H7 (cell line): ENCODE measurements at regions not wholly inside any gene's neighbourhood (a gene's known extent, or its start where the extent isn't known, plus 50 kb on each side); places are given as distances from the start of the nearest gene placed in this dataset.
"Not testable (repeated sequence)": the region's sequence is repeated elsewhere in the genome, so short reads cannot be mapped to it uniquely, and the experiment has no call there.

Experiments
- DNase-seq: peaks from one replicate; pipeline ENCODE4 v3.0.0; 2012
- H3K27me3 ChIP-seq: 2 replicates; pipeline ENCODE4 v1.6.0; 2011; ENCODE audit warnings: mild to moderate bottlenecking, low read length; ENCODE audit not compliant: control insufficient read depth, insufficient read depth
- H3K36me3 ChIP-seq: replicated peaks from 2 replicates; pipeline ENCODE4 v1.5.1; 2011; ENCODE audit warnings: low read length; ENCODE audit not compliant: control insufficient read depth, insufficient read depth
- H3K4me3 ChIP-seq: 2 replicates; pipeline ENCODE4 v1.5.1; 2011; ENCODE audit warnings: low read depth, mild to moderate bottlenecking, control low read depth, low read length, moderate library complexity; ENCODE audit not compliant: insufficient read depth

DNA sequence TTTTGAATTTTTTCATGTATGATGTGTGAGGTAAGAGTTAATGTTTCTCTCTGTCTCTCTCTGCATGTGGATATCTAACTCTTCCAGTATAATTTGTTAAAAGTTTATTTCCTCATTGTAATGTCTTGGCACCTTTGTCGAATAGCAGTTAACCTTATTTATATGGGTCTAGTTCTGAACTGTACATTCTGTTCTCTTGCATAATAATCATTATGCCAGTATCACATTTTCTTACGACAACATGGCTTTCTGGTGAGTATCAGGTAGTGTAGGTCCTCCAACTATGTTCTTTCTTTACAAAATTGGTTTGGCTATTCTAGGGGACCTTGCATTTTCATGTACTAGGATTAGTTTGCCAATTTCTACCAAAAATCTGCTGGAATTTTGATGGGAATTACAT lies 337.0 kb upstream of the FZD8 start:
- DNase-seq, result no peak
- H3K4me3 ChIP-seq, result no peak overlapping the region
- H3K36me3 ChIP-seq, result no peaks in the 10 kb centered on the region
- H3K27me3 ChIP-seq, result peaks cover 29% of the 10 kb centered on the region

DNA sequence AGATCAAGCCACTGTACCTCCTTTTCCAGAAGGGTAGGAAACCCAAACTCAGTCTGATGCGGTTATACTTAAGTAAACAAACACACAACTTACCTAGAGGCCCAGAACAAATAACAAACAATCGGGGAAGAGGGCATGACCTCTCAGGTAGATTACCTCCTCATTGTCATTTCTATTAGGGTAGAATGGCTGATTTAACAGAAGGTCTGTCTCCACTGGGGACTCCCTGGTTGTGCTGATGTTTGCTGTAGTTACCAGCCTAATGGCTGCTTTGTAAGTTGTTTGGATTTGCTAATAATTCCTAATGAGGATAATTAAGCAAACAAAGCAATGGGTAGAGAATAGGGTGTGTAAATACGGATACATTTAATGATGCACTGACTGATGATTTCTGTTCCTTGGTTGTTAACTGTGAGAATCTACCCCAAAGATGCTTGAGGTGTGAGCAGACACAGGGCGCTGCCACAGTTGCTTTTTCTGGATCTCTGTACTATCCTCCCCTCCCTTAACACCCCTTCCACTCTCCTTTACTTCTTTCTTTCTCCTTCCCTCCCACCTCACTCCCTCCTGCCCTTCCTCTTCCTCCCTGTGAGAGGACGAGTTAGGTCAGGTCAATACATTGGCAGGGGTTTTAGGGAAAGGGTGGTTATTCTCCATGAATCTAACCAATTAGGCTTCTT lies 332.0 kb upstream of the FZD8 start:
- not testable (repeated sequence) for DNase-seq, H3K4me3 ChIP-seq, H3K36me3 ChIP-seq
- H3K27me3 ChIP-seq, result peaks cover 62% of the 10 kb centered on the region

DNA sequence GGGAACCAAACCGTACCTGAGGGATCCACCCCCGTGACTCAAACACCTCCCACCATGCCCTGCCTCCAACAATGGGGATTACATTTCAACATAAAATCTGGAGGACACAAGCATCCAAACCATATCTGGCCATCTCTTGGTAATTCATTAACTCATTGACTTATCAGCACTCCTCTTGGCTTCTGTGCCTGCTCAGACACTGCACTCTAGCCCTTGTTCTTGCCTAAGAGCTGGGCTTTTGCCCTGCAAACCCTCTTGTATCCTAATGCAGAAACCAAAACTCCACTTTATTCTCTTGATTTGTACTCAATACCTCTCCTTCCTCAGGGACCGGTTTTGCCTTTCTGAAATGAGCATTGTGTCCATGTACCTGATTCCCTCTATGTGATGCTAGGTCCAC lies 330.2 kb upstream of the FZD8 start:
- no peak for DNase-seq
- H3K27me3 ChIP-seq, result peaks cover 58% of the 10 kb centered on the region
- H3K36me3 ChIP-seq, result no peaks in the 10 kb centered on the region
- H3K4me3 ChIP-seq, result no peak overlapping the region

DNA sequence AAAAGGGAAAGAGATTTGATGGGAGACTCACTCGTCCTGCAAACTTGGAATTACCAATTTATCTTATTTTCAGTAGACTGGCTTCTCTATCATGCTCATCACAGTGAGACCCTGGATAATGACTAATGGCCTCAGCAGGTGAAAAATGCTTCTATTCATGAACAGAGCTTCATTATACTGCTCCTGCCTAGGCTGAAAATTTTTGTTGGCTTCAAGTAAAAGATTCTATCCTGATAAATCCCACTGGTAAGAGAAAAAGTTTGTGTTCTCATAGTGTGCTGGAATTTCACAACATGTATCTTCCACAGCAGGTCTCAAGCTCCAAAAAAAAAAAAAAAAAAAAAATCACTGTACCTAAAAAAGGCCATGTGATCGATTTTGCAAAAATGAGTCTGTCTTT lies 329.3 kb upstream of the FZD8 start:
- Histone ChIP-seq H3K4me3 (no peak overlapping the region), H3K36me3 (no peaks in the 10 kb centered on the region), H3K27me3 (peaks cover 55% of the 10 kb centered on the region)
- DNase-seq, result no peak

DNA sequence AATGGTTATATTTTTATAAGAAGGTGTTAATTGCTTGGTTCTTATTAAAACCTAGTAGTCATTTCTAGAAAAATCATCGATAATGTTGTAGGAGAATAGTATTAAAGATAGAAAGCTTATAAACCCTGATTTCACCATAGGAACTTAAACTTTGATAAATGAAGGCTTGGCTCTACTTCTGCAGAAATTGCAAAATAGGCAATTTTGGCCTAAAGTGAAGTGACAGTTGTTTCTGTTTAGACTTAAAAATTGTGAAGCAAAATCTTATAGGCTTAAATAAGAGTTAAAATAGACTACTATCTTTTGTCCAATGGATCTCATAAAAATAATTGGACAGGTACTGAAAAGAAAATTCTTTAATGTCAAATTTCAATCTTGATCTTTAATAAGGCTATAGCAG lies 321.6 kb upstream of the FZD8 start:
- H3K36me3 ChIP-seq, result no peaks in the 10 kb centered on the region
- no peak for DNase-seq
- no peaks in the 10 kb centered on the region for H3K27me3 ChIP-seq
- H3K4me3 ChIP-seq, result no peak overlapping the region

DNA sequence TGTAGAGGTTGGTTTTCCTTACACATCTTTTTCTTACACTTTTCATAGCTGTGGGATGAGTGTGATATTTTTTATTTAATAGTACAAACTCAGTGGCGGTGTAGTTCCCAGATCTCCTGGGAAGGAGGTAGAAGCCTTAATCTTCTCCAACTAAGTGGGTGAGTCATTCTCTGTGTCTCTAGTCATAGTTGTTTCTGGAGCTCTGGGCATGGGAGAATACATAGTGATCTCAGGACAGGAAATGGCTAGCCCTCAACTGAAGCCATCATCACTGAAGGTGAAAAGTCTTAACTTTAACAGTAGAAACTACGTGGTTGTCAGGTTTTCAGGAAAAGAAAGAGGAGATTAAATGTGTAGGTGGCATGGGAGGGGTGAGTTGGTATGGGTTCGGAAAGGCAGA lies 319.4 kb upstream of the FZD8 start:
- Histone ChIP-seq H3K4me3 (no peak overlapping the region), H3K27me3 (no peaks in the 10 kb centered on the region), H3K36me3 (no peaks in the 10 kb centered on the region)
- no peak for DNase-seq

DNA sequence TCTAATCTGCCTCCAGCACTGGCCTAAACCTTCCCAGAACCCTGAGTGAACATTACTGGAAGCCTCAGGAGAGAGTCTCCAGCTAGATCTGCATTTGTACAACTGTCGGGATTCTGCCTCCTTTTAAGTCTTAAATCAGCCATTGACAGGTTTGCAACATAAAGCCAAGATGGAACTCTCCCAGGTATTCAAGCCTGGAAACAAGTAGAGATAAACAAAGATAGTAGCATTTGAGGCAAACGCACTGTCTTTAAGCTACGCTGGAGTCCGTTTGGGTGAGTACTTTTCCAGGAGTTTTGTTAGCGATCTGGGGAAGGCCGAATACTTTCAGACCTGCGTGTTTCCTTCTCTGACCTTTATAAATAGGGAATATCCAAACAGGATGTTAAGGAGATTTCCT lies 317.2 kb upstream of the FZD8 start:
- H3K27me3 ChIP-seq, result no peaks in the 10 kb centered on the region
- no peaks in the 10 kb centered on the region for H3K36me3 ChIP-seq
- no peak for DNase-seq
- no peak overlapping the region for H3K4me3 ChIP-seq

DNA sequence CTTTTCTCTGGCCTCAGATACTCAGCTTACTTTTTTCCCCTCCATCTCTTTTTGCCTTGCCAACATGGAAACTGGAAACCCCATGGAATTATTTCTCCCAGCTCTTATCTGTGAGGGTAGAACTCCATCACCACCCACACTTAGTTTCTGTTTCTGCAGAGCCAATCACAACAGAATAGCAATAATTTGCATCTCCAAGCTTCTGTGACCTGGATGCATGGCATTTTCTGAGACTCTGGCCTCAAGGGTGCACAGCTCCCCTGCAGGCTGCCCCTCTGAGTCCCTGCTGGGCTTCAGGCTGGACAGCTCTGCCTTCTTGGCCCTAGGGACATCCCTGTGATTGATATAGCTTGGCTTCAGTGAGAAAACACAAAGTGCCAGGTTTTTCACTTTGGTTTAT lies 316.5 kb upstream of the FZD8 start:
- DNase-seq, H3K4me3 ChIP-seq, H3K27me3 ChIP-seq, H3K36me3 ChIP-seq: not testable (repeated sequence)

DNA sequence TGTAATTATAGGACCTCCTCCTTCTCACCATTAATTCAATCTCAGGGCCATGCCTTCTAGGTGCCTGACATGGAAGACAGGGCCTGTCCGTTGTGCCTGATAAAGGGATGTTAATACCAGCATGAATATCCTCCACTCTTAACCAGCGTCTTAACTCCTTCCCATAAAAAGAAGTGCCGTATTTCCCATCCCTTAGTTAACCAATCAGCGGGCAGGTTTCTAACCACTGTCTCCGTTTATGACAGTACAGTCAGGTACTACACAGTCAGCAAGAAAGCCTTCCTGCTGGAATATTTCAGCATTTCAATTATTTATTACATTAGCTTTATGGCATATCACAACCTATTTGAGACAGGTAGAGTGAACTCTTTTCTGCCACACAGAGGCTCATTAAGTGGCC lies 308.6 kb upstream of the FZD8 start:
- H3K4me3 ChIP-seq, result no peak overlapping the region
- H3K36me3 ChIP-seq, result no peaks in the 10 kb centered on the region
- no peak for DNase-seq
- H3K27me3 ChIP-seq, result no peaks in the 10 kb centered on the region

DNA sequence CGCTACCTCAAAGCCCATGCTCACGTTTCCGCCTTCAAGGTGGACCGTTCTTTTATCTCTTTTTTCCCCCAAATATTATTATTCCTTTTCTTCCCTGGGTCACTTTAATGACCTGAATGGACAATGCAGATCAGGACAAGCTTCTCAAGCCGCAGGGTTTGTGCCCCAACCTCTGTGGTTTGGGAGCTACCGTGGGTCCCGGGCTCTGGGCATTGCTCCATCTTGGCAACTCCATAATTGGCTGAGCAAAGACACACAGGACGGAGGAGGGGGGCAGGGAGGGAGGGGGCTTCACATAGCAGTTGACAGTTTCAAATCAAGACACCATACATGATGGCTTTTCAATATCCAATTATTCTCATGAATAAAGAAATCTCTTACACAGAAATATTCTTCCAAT lies 308.1 kb upstream of the FZD8 start:
- Histone ChIP-seq H3K4me3 (no peak overlapping the region), H3K27me3 (no peaks in the 10 kb centered on the region)
- DNase-seq, result no peak

DNA sequence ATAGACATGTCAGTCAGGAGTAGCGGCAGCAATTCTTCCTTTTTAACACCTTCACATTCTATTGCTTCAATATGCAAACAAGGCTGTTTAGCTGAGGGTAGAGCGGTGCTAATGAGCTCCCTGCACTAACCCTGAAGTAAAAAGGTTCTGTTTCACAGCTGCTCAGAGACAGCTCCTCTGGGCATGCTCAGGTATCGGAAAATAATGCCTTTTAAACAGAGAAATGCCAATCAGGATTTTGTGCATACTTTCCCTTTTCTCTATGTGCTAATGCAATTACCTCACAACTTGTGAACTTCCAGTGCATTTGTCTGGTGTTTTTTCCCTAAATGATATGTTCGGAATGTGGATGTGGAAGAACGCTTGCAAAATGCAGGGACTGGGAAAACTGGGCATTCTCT lies 307.7 kb upstream of the FZD8 start:
- H3K36me3 ChIP-seq, result no peaks in the 10 kb centered on the region
- no peaks in the 10 kb centered on the region for H3K27me3 ChIP-seq
- DNase-seq, result peak; percentile 20
- no peak overlapping the region for H3K4me3 ChIP-seq

More for the DNA sequence above, 308.1 kb upstream of the FZD8 start:
- no peaks in the 10 kb centered on the region for H3K36me3 ChIP-seq

DNA sequence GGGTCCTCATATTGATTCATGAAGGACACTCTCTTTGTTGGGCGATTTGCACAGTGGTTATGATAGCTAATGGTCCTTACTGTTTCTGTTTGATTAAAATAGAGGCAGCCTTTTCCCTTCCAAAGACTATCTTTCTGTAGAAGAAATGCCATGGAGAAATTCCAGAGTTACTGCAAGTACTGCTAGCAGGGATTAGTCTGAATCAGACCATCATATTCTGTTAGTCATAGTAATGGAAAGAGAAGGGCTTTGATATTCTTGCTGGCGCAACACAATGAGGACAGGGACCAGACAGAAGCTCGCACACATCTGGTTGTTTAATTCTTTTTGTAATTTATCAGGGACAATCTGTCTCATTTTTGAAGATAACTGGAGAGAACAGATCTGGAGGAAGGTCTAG lies 304.5 kb upstream of the FZD8 start:
- DNase-seq, result no peak
- H3K36me3 ChIP-seq, result no peaks in the 10 kb centered on the region
- no peak overlapping the region for H3K4me3 ChIP-seq
- H3K27me3 ChIP-seq, result no peaks in the 10 kb centered on the region

DNA sequence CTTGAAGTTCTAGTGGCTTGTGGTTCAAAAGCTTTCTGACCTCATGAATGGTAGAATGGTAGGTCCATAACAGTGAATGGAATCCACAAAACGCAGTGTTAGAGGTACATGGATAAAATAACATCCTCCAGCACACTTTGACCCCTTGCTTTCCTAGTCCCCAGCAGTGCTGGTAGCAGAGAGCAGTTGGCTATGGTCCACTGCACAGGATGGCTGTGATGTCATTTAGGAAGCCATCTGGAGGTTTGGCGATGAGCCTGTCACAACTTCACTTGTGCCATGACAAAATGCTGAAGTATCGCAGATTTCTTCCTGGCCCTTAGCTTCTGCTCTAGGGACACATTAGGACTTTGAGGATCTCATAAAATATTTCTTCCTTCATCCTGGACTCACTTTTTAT lies 300.0 kb upstream of the FZD8 start:
- no peak for DNase-seq
- H3K27me3 ChIP-seq, result no peaks in the 10 kb centered on the region
- H3K36me3 ChIP-seq, result no peaks in the 10 kb centered on the region
- H3K4me3 ChIP-seq, result no peak overlapping the region

DNA sequence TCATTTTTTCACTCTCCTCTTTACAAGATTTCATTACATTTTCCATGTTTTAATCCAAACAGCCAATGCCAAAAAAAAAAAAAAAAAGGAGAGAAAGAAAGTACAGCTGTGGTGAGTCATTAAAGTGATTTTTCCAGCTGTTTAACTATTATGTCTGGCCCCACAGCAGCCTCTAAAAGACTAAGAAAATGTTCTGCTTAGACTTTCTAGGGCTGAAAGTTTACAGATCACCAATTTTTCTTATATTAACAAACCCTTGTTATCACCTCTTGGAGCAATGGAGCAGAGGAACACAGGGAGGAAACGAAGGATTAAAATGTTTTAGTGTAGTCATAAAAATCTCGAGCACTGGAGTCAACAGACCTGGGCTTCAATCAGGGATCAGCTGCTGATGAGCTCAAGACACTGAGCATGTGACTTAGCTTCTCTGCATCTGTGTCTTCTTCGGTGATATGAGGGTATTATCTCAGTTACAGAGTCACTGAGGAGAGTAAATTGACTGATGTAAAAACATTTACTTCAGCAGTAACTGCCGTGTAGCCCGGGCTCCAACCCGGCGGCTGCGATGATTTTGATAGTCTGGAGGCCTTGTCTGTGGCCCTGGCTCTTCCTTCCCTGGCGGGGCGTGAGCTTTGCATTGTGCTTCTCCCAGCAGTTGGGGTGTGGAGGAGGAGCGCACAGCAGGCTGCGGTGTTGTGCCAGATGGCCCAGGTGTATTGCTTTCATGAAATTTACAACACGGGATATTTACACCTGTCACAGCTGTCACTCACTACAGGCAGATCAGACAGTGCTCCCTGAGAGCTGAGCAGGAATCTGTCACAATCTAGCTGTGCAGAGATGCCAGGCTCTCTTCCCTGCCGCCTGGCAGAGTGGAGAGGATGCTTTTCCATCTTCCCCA lies 298.3 kb upstream of the FZD8 start:
- Histone ChIP-seq H3K27me3 (no peaks in the 10 kb centered on the region), H3K4me3 (no peak overlapping the region), H3K36me3 (no peaks in the 10 kb centered on the region)
- no peak for DNase-seq

DNA sequence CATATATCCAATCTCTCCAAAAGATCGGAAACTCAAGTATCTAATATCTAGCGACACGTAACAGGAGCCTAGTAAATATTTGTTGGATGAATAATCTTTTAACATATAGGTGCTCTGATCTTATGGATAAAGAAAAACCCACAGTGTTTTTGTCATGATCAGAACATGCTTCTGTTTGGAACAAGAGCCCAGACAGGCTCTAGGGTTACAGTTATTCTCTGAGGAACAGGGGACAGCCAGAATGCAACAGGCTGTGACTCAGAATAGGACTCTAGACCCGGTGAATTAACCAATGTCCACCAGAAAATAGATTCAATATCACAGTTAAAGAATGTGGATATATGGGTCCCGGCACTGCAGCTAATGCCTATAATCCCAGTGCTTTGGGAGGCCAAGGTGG lies 296.1 kb upstream of the FZD8 start:
- no peak overlapping the region for H3K4me3 ChIP-seq
- no peaks in the 10 kb centered on the region for H3K27me3 ChIP-seq
- no peaks in the 10 kb centered on the region for H3K36me3 ChIP-seq
- DNase-seq, result no peak
